K562 (cell line): ENCODE measurements at regions not wholly inside any gene's neighbourhood (a gene's known extent, or its start where the extent isn't known, plus 50 kb on each side); places are given as distances from the start of the nearest gene placed in this dataset.

Source experiments
- ATAC-seq: fragments of 200-7000 bp; cut with Tn5 transposase; 3 replicates; pipeline ENCODE4 v1.9.1; 2020; ENCODE audit warnings: moderate library complexity
- BruUV-seq: library from RNA; stranded (reverse); fragments of 400-500 nt; replicated peaks from 2 replicates; lab custom pipeline; 2021; lab: Mats Ljungman, UMichigan
- CTCF ChIA-PET: fragments of 300-600 bp; formaldehyde crosslinking; extraction: SDS; loops from one replicate; lab custom pipeline; 2021; ENCODE audit warnings: low intra/inter-chr PET ratio; lab: Yijun Ruan, JAX
- POLR2A ChIA-PET: fragments of 300-600, 350-650 bp; sonication (Branson Sonifier 250); formaldehyde crosslinking; extraction: SDS; loops from one replicate; lab custom pipeline; 2021; ENCODE audit warnings: antibody characterized with exemption, inconsistent platforms; lab: Yijun Ruan, JAX
- DNase-seq, 4 experiments: peaks; one replicate each; pipeline versions ENCODE4 v3.0.0 to v3.0.0-alpha.2; 2011 to 2018; ENCODE audit warnings: low spot score in 3 of 4, mixed read lengths in 3 of 4; ENCODE audit errors: extremely low read depth in 1 of 4
- FAIRE-seq: peaks from 2 replicates; lab custom pipeline; 2011; peaks lifted over from hg19 to GRCh38; lab: Jason Lieb, UNC
- H2AFZ ChIP-seq: 2 replicates; pipeline ENCODE4 v1.6.0; 2011; ENCODE audit warnings: low read depth, low read length, control low read depth, inconsistent platforms
- H3K27ac ChIP-seq: fragments of 200-600 bp; 3 replicates; pipeline ENCODE4 v1.8.0; 2011; ENCODE audit warnings: low read depth, mild to moderate bottlenecking, control low read depth, inconsistent platforms, low read length, moderate library complexity, mixed read lengths; ENCODE audit errors: extremely low read depth
- H3K27me3 ChIP-seq, 2 experiments: fragments of 300-600 bp in 1 of 2; 2 replicates in 1 of 2; 3 replicates in 1 of 2; pipeline versions ENCODE4 v1.6.0 to v1.8.0; 2011; ENCODE audit warnings: inconsistent platforms in 2 of 2, low read length in 2 of 2, mild to moderate bottlenecking in 1 of 2, mixed read lengths in 1 of 2, moderate library complexity in 1 of 2; ENCODE audit not compliant: control insufficient read depth in 2 of 2, insufficient read depth in 2 of 2
- H3K36me3 ChIP-seq: fragments of 300-600 bp; 3 replicates; pipeline ENCODE4 v1.8.0; 2011; ENCODE audit warnings: mild to moderate bottlenecking, low read length, inconsistent platforms; ENCODE audit not compliant: control insufficient read depth, insufficient read depth
- H3K4me1 ChIP-seq, 2 experiments: fragments of 200-600 bp in 1 of 2; replicated peaks in 1 of 2; 2 replicates in 1 of 2; 3 replicates in 1 of 2; pipeline versions ENCODE4 v1.5.1 to v1.8.0; 2011; ENCODE audit warnings: inconsistent platforms in 2 of 2, low read length in 2 of 2, mild to moderate bottlenecking in 1 of 2, mixed read lengths in 1 of 2, moderate library complexity in 1 of 2; ENCODE audit not compliant: control insufficient read depth in 2 of 2, insufficient read depth in 2 of 2
- H3K4me2 ChIP-seq: 2 replicates; pipeline ENCODE4 v1.6.1; 2011; ENCODE audit warnings: low read length, control low read depth, inconsistent platforms, mixed read lengths; ENCODE audit not compliant: insufficient read depth
- H3K4me3 ChIP-seq: fragments of 200-600 bp; sonication (generic), shearing (Covaris generic); 2 replicates; pipeline ENCODE4 v1.5.1; 2016; ENCODE audit warnings: control low read depth, inconsistent platforms
- H3K79me2 ChIP-seq: fragments of 200-600 bp; 3 replicates; pipeline ENCODE4 v1.8.0; 2011; ENCODE audit warnings: low read length, inconsistent platforms; ENCODE audit not compliant: control insufficient read depth, insufficient read depth
- H3K9ac ChIP-seq, 2 experiments: 2 replicates each; pipeline versions ENCODE4 v1.6.0 to v1.6.1; 2011; ENCODE audit warnings: low read depth in 2 of 2, low read length in 2 of 2, control low read depth in 1 of 2, inconsistent platforms in 1 of 2, mild to moderate bottlenecking in 1 of 2, mixed read lengths in 1 of 2; ENCODE audit not compliant: insufficient read depth in 1 of 2
- H3K9me1 ChIP-seq: one replicate; pipeline ENCODE4 v1.6.0; 2011; ENCODE audit warnings: inconsistent platforms, mild to moderate bottlenecking, low read length, moderate library complexity; ENCODE audit not compliant: control insufficient read depth, insufficient read depth
- H3K9me3 ChIP-seq: replicated peaks from 2 replicates; pipeline ENCODE4 v1.5.1; 2011; ENCODE audit warnings: low read depth, low read length, inconsistent platforms; ENCODE audit not compliant: control insufficient read depth, insufficient read depth
- H4K20me1 ChIP-seq: replicated peaks from 2 replicates; pipeline ENCODE4 v1.6.1; 2011; ENCODE audit warnings: low read length, inconsistent platforms, mixed read lengths; ENCODE audit not compliant: control insufficient read depth, insufficient read depth
- ARID3B ChIP-seq: fragments of 250-450 bp; sonication (Bioruptor Pico); IDR thresholded peaks from 2 replicates; pipeline ENCODE4 v1.4.0; 2020; ENCODE audit warnings: borderline replicate concordance
- CHD7 ChIP-seq: fragments of 200-600 bp; sonication (generic); IDR thresholded peaks from one replicate; pipeline ENCODE4 v1.6.1; 2012; ENCODE audit warnings: mild to moderate bottlenecking, low read depth, low read length, inconsistent platforms
- POLR2AphosphoS5 ChIP-seq: IDR thresholded peaks from 2 replicates; pipeline ENCODE4 v1.6.1; 2011; ENCODE audit warnings: mild to moderate bottlenecking, low read depth, low read length, moderate library complexity; ENCODE audit not compliant: control insufficient read depth, insufficient read depth
- RBM22 ChIP-seq: fragments of 200-400 bp; formaldehyde crosslinking; IDR thresholded peaks from 2 replicates; pipeline ENCODE4 v1.6.1; 2018; ENCODE audit warnings: low read length, low read depth; ENCODE audit not compliant: poor library complexity, severe bottlenecking
- RBM25 ChIP-seq: fragments of 200-400 bp; formaldehyde crosslinking; IDR thresholded peaks from 2 replicates; pipeline ENCODE4 v1.6.1; 2018; ENCODE audit warnings: low read length, low read depth, moderate library complexity; ENCODE audit not compliant: severe bottlenecking
- VEZF1 ChIP-seq: fragments of 200-800 bp; sonication (Bioruptor generic); IDR thresholded peaks from 2 replicates; pipeline ENCODE4 v1.6.1; 2017; ENCODE audit warnings: missing genetic modification characterization, missing compliant biosample characterization
- WGBS: fragments of 100-300 bp; shearing (Covaris generic); methylation state at CpG from one replicate; pipeline ENCODE4 v1.1.6; 2016; ENCODE audit warnings: low coverage, mixed read lengths; ENCODE audit not compliant: insufficient coverage; ENCODE audit errors: missing lambda C conversion rate; 5-methylcytosine and 5-hydroxymethylcytosine counted together
- in situ Hi-C: fragments of 300-500 bp; cut with MboI; formaldehyde crosslinking; loops from 4 replicates; pipeline ENCODE4 v1.15.0; 2018; ENCODE audit warnings: inconsistent platforms, mixed read lengths
- intact Hi-C: fragments of 100-400 bp; cut with micrococcal nuclease; formaldehyde crosslinking; loops from 2 replicates; pipeline ENCODE4 v1.14.2; 2022

GRCh38 chr4:126448086-126448845 lies 1133.5 kb downstream of the FAT4 start:
- DNase-seq, result no peak
- Histone ChIP-seq H3K4me3 (no peak overlapping the region), H3K79me2 (no peaks in the 10 kb centered on the region), H3K9me3 (no peaks in the 10 kb centered on the region), H3K27ac (no peak overlapping the region), H3K9ac (no peak overlapping the region), H2AFZ (no peak overlapping the region), H3K9me1 (no peaks in the 10 kb centered on the region), H3K36me3 (peaks cover 36% of the 10 kb centered on the region), H3K27me3 (no peaks in the 10 kb centered on the region), H3K4me2 (no peak overlapping the region), H3K4me1 (no peaks in the 10 kb centered on the region; a peak in 1 of 5 replicates), H4K20me1 (no peaks in the 10 kb centered on the region)
- BruUV-seq, result no TSS peak
- ChIA-PET CTCF (no interaction called here), POLR2A (interaction anchor here (1.5 kb wide), 1 partner anchor 13 kb away, joined by 4 read pairs; no protein-coding TSS in a partner anchor)
- in situ Hi-C loops (no loop called here), intact Hi-C loops (no loop called here)
- no peak for FAIRE-seq
- WGBS, result 75% methylated on average over 7 of the region's 7 CpGs
- no peak for ATAC-seq
- no peak for TF ChIP-seq RBM25
- TF ChIP-seq VEZF1 (CRISPR knock-in tag), result no peak
- TF ChIP-seq ARID3B, result no peak
- no peak for TF ChIP-seq POLR2AphosphoS5
- TF ChIP-seq CHD7, result no peak
- no peak for TF ChIP-seq RBM22
